ENCODE measurements at regions not wholly inside any gene's neighbourhood (a gene's known extent, or its start where the extent isn't known, plus 50 kb on each side); places are given as distances from the start of the nearest gene placed in this dataset.
"Not testable (repeated sequence)": the region's sequence is repeated elsewhere in the genome, so short reads cannot be mapped to it uniquely, and the experiment has no call there.

GRCh38 chr5:157962686-157963085, 103.7 kb upstream of the CLINT1 start:
- not testable (repeated sequence) for DNase-seq

- DNase-seq, result no peak
Observed at GRCh38 chr5:157961896-157962590, 103.1 kb upstream of the CLINT1 start.

GRCh38 chr5:157961176-157961575, 102.2 kb upstream of the CLINT1 start:
- no peak for DNase-seq

GRCh38 chr5:157959370-157959769, 100.4 kb upstream of the CLINT1 start:
- DNase-seq, result no peak

GRCh38 chr5:157956271-157956885, 97.4 kb upstream of the CLINT1 start:
- no peak for DNase-seq

GRCh38 chr5:157955541-157956172, 96.7 kb upstream of the CLINT1 start:
- DNase-seq, result no peak

- no peak for DNase-seq
Observed at GRCh38 chr5:157952374-157952685, 93.4 kb upstream of the CLINT1 start.

- no peak for DNase-seq
Observed at GRCh38 chr5:157951673-157952373, 92.9 kb upstream of the CLINT1 start.

GRCh38 chr5:157949520-157949919, 90.6 kb upstream of the CLINT1 start:
- DNase-seq, result no peak

- peak; percentile 93 for DNase-seq
Observed at GRCh38 chr5:157948738-157949410, 89.9 kb upstream of the CLINT1 start.

GRCh38 chr5:157947156-157947555, 88.2 kb upstream of the CLINT1 start:
- DNase-seq, result no peak

- DNase-seq, result not testable (repeated sequence)
Observed at GRCh38 chr5:157945822-157946221, 86.9 kb upstream of the CLINT1 start.

- no peak for DNase-seq
Observed at GRCh38 chr5:157944938-157945337, 86.0 kb upstream of the CLINT1 start.

- DNase-seq, result no peak
Observed at GRCh38 chr5:157944077-157944633, 85.2 kb upstream of the CLINT1 start.

GRCh38 chr5:157942595-157942994, 83.7 kb upstream of the CLINT1 start:
- no peak for DNase-seq

- DNase-seq, result no peak
Observed at GRCh38 chr5:157941616-157942015, 82.7 kb upstream of the CLINT1 start.

- not testable (repeated sequence) for DNase-seq
Observed at GRCh38 chr5:157938101-157938500, 79.2 kb upstream of the CLINT1 start.

GRCh38 chr5:157936776-157937501, 78.0 kb upstream of the CLINT1 start:
- not testable (repeated sequence) for DNase-seq

- DNase-seq, result no peak
Observed at GRCh38 chr5:157934600-157934999, 75.7 kb upstream of the CLINT1 start.

GRCh38 chr5:157933005-157933404, 74.1 kb upstream of the CLINT1 start:
- no peak for DNase-seq

- no peak for DNase-seq
Observed at GRCh38 chr5:157930710-157931109, 71.8 kb upstream of the CLINT1 start.

GRCh38 chr5:157926977-157927376, 68.0 kb upstream of the CLINT1 start:
- no peak for DNase-seq
